ENCODE measurements at regions not wholly inside any gene's neighbourhood (a gene's known extent, or its start where the extent isn't known, plus 50 kb on each side); places are given as distances from the start of the nearest gene placed in this dataset.
"Not testable (repeated sequence)": the region's sequence is repeated elsewhere in the genome, so short reads cannot be mapped to it uniquely, and the experiment has no call there.

DNA sequence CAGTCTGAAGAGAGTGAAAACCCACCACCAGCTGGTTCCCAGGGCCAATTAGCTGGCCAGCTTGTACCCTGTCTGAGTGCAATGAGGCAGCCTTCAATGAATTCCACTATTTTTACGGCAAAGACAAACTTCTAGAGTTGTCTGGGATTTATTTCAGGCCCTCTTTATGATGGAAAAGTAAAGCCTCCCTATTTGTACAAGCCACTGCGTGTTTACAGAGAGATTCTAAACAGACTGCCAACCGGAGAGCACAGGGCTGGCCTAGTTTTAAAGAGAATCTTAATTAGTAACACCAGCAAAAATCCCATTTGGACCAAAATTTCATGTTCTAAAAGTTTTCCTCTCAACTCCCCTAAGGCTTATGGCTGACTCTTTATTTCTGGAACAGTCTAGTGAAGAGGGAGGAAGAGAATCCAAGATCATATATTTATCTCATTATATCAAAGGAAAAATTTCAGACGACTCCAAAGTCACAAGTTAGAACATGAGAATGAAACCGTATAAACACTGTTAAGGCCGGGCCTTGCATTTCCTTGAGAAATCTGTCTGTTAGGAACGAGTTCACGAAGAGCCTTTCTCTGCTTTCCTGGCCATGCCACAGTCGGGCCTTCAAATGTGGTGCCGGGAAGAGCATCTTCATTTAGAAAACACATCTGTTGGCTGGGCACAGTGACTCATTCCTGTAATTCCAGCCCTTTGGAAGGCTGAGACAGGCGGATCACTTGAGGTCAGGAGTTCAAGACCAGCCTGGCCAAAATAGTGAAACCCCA is 724.6 kb upstream of the NRP1 start:
- DNase-seq, result no peak

DNA sequence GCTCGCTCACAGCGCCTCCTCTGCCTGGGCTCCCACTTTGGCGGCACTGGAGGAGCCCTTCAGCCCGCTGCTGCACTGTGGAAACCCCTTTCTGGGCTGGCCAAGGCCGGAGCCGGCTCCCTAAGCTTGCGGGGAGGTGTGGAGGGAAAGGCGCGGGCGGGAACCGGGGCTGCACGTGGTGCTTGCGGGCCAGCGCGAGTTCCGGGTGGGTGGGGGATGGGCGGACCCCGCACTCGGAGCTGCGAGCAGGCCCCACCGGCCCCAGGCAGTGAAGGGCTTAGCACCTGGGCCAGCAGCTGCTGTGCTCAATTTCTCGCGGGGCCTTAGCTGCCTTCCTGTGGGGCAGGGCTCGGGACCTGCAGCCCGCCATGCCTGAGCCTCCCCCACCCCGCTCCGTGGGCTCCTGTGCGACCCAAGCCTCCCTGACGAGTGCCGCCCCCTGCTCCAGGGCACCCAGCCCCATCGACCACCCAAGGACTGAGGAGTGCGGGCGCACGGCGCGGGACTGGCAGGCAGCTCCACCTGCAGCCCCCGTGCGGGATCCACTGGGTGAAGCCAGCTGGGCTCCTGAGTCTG is 721.0 kb upstream of the NRP1 start:
- not testable (repeated sequence) for DNase-seq

DNA sequence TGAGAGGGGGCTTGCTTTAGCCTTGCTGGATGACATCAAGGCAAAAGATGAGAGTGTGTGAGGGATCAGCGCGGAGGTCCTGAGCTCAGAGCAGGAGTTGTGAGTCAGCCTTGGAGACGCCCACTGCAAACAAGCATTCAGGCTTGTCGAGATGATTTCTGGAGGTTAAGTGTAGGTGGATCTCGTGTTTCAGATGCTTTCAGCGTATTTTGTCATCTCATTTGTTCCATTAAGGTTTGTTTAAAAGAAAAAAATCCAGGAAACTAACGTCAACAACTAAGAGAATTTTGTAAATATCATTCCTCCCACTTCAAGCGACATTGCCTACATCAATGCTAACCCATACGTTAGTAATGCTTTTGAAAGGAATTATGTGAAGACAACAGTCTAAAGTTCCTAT is 715.4 kb upstream of the NRP1 start:
- peak; percentile 39 for DNase-seq

DNA sequence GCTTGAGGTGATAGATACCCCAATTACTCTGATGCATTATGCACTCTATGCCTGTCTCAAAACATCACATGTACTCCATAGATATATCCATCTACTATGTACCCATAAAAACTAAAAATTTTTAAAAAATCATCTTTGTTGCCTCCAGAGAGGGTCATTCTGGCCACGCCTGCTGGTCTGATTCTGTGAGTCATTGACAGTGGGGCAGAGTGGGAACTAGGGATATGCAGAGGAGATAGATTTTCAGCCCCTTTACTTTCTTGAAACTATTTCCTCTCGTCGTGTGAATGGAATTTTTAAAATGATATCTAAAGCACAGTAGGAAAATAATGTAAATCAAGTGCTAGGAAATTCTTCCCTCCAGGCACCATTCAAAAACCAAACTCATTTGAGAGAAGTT is 715.0 kb upstream of the NRP1 start:
- DNase-seq, result no peak

DNA sequence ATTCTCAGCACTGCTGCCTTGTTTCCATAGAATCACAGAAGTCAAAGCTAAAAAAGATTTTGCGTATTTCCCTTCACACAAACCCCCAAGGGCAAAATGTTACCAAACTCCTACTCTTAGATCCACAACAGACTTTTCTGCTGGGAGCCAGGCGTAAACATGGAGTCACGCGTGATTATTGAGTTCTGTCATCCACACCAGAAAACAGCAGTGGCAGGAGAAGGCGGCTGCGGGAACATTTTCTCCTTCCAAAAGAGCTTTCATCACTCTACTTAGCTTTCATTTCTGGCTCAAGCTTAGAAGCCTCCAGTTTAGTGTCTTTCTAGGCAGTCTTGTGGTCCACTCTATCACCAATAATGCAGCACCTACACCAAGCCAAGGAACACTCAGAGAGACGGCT is 712.9 kb upstream of the NRP1 start:
- DNase-seq, result no peak

DNA sequence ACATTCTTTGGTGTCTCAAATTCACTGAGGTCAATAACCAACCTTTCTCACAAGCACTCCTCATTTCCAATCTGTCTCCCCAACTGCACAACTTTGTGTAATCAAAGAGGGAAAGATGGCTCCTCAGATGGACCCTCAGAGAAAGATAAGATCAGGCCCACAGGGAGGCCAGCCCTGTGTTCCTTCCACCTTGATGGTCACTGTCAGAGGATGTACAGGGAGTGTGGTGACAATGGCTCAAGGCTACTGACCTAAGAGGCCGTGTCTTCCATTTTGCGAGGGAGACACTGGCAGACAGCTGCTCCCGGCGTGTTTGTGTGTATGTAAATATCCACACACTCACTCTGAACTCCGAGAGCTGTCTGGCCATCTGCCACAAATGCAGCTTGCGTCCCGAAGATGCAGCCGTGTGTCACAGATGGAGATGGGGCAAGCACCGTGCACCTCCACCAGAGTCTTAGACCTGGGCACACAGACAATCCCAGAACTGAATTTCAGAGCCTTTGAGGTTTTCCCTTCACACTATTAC is 712.1 kb upstream of the NRP1 start:
- DNase-seq, result no peak

DNA sequence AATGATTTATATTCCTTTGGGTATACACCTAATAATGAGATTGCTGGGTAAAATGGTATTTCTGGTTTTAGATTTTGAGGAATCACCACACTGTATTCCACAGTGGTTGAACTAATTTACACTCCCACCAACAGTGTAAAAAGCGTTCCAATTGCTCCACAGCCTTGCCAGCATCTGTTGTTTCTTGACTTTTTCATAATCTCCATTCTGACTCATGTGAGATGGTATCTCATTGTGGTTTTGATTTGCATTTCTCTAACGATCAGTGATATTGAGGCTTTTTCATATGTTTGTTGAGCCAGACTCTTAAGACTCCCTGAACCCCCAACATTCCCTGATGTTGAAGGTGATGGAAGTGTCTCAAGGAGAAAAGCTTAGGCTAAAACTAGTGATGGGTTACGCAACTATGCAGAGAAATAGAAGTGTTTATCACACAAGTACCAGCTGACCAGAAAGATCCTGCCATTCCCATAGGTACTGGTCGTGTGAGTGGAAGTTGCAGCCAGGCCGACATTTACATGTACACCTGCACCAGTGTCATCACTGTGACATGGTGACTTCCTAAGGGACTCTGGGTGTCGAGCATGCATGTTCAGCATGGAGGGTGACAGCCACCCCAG is 711.2 kb upstream of the NRP1 start:
- no peak for DNase-seq

DNA sequence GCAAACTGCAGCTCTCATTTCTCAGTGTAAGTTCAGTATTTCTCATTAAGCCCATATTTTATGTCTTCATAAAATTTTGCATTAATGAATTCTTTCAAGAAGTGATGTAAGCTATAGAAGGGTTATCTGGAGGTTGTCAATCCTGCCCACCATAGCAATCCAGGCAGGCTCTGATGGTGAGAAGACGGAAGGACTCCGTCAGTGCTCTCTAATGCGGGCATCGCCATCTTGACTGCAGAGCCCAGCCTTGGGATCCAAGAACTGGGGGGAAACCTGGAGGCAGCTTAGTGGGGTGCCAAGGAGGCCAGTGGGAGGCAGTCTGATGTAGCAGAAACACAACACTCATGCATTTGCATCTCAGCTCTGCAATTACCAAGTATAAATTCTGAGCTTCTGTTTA is 707.4 kb upstream of the NRP1 start:
- no peak for DNase-seq

DNA sequence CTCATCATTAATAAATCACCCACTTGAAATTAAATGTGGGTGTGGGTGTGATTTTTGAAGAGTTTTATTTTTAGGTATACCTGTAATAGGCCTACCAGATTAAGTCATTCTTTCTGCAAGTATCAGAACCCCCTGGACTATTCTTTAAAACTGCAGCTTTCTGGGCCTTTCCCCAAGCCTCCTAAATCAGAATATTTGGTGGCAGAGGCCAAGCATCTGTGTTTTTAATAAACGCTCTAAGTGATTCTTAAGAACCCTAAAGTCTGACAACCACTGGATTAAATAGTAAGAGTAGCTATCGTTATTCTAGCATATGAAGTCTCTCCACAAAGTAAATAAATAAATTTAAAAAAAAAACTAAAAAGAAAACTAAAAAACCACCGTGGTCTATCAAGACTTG is 703.0 kb upstream of the NRP1 start:
- DNase-seq, result no peak

DNA sequence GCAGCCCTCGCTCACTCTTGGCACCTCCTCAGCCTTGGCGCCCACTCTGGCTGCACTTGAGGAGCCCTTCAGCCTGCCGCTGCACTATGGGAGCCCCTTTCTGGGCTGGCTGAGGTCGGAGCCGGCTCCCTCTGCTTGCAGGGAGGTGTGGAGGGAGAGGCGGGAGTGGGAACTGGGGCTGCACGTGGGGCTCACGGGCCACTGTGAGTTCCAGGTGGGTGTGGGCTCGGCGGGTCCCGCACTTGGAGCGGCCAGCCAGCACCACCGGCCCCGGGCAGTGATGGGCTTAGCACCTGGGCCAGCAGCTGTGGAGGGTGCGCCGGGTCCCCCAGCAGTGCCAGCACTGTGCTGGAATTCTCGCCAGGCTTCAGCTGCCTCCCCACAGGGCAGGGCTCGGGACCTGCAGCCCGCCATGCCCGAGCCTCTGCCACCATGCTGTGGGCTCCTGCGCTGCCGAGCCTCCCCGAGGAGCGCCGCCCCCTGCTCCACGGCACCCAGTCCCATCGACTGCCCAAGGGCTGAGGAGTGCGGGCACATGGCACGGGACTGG is 700.8 kb upstream of the NRP1 start:
- DNase-seq, result not testable (repeated sequence)

DNA sequence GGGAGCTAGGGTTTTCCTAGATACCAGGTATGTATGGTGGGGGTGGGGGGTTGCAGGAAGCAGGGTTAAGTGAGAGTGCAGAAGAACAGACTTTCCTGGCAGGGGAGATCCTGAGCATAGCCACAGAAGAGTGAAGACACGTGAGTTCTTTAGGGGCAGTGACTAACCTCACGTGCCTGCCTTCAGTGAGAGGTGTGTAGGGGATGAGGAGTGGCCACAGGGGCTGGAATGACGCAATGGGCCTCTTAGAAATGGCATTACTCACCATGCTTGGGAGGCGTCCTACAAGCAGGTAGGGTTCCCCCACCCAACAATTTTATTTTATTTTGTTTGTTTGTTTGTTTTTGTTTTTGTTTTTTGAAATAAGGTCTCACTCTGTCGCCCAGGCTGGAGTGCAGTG is 698.6 kb upstream of the NRP1 start:
- no peak for DNase-seq

DNA sequence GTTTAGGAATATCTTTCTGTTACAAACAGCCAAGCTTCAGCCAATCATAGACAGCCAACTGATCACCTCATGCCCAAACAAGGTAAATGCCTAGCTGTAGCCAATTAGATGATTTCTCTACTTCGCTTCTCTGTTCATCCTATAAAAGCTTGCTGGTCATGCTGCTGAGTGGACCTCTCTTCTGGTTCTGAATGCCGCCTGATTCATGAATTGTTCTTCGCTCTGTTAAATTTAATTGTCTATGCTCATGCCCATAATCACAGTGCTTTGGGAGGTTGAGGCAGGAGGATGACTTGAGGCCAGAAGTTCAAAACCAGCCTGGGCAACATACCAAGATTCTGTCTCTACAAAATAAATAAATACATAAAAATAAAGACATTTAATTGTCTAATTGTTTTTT is 698.1 kb upstream of the NRP1 start:
- DNase-seq, result no peak

DNA sequence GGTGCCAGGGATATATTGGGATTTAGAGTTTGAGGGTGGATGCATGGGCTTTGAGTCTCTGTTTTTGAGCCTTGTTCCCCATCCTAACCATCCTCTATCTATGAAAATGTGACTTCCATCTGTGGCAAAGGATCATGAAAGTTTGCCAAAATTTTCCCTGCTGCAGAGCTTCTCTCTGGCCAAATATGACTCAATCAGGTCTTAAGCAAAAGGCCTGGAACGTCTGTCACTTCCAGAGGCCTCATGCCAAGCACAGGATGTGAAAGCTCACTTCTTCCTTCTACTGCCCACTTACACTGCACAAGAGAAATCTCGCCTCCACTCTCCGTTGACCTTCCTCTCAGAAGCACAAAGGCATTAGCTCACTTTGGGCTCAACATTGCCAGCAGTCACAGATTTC is 696.9 kb upstream of the NRP1 start:
- no peak for DNase-seq

DNA sequence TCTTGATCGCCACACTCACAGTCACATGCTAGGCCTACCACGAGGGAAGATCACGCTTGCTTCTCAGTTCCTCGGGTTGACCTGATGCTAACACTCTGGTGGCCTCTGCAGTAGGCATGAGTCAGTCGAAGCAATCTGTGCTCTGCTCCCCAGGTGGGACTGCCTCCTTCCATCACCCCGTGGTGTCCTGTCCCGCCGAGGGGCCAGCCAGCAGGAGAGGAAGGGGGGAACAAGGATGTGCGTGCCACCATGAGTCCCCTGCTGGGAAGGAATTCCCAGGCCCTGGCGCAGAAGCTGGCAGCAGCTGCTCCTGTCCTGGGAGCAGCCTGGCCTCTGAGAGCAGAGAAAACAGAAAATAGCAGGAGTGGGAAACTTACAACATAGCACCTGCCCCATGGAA is 695.0 kb upstream of the NRP1 start:
- no peak for DNase-seq

DNA sequence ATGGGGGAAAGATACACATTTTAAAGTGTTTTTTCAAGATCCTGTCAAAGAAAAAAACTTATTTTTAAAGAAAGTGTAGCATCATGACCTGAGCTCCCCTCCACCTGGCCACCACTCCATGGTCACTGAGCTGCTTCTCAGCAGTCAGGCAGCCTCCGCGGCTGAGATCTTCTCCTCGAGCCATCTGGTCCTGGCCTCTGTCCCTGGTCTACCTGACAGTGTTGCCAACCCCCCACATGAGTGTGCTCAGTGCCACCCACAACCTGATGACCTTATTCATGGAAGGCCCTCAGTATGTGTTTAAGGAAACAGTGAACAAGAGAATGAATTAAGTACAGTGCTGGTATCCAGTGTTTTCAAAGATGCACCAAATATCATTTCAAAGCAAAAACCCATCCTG is 694.5 kb upstream of the NRP1 start:
- no peak for DNase-seq

DNA sequence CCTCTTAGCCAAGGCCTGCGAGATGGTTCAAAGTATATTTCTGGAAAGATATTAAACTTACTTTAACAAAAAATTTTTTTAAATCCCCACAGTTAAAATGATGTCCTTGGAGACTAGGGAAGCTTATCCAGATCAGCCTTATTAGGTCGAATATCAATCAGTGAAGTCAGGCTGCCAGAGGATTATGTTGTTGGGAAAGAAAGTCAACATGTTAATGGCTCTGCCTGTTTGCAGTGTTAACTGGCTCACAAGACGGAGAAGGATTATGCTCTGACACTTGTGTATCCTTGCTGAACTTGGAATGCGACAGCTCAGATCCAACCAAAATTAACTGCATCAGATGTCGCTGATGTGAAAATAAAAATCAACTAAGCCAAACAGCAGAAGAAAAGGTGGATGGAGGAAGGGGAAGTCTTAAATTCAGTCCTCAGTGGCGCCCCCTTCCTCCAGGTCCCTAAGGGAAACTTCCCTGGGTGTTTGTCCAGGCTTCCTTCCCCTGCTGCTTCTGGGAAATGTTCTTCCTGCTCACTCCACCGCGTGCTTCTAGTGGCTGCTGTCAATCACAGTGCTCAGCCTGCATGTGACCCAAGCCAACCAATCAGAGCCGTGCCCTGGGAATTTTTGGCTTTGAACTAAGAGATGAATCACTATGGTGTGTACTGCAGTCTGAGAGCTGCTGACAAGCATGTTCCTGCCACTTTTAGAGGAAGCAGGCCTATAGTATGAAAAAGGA is 690.4 kb upstream of the NRP1 start:
- no peak for DNase-seq

DNA sequence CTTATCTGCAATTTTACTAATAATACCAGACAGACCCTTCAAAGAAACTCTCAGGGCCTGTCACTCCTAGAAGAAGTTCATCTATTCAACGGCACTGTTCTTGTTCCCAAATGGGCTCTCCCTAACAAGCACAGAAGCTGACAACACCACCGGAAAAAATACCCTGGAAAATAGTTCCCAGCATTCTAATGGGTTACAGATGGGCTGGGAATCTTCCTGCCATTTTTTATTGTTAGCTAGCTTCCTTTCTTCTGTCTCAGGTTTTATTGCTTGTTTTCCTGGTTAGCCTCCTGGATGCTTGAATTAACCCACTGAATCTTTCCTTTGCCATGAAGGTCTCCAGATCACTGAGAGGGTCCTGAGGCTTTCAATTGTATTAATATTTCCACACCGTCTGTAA is 689.8 kb upstream of the NRP1 start:
- no peak for DNase-seq

DNA sequence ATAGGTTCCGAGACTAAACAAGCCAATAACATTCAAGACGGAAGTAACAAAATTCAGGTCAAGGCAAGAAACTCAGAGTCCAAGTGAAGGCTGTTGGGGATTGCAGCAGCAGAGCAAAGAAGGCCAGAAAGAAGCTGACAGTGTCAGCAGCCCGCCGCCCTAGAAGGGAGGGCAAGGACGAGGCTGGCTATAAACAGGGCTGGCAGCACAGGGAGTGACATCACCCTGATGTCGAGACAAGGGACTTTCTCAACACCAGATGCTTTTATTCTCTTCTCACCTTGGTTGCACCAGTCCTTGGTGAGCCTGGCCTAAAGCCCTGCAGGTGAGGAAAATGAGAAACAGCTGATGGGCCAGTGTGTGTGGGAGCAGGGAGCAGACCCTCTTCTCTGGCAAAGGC is 687.7 kb upstream of the NRP1 start:
- no peak for DNase-seq

DNA sequence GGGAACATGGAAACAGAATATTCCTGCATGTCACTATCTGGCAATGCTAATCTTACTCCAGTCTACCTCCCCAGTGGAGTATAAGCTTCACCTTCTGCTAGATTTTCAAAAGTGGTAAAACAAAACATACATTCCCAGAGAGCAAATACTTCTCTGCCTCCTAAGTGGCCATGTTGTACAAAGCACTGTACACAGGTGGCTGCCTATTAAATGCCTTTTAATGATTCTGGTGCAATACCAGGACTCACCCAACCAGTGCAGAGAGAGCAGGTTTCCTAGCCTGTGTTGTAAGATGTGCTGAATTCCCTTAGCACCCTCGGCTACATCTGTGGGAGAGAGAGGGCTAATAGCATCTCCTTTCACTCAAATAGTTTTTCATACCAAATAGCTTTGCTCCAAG is 684.3 kb upstream of the NRP1 start:
- no peak for DNase-seq

DNA sequence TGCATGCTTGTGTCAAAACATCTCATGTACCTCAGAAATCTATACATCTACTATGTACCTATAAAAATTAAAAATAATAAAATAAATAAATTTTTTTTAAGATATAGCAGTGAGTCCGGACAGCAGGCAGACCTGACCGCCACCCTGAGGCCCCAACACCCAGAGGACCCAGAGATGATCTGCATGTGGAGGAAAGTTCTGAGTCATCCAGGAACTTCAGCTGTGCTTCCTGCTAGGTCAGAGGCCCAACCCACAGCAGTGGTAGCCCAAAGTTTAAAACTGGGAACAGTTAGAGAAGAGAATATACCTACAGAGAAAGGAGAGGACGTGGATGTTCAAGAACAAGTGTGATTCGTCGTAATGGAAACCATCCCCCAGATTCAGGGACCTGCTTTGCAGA is 683.7 kb upstream of the NRP1 start:
- no peak for DNase-seq

DNA sequence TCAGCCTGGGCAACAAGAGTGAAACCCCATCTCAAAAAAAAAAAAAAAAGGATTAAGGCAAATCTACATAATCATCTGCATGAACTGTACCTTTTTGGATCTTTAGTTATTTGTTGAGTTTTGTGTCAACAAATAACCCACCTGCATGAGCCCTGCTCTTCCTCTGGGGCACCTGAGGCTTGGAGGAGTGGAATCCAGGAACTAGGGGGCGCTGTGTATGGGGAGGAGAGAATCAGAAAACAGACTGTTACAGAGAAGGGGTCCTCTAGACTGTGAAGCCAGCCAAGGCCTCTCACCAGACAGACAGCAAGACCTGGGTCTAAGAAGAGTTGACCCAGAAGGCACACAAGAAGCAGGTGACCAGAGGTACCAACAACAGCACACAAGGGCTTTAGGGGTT is 682.8 kb upstream of the NRP1 start:
- no peak for DNase-seq

DNA sequence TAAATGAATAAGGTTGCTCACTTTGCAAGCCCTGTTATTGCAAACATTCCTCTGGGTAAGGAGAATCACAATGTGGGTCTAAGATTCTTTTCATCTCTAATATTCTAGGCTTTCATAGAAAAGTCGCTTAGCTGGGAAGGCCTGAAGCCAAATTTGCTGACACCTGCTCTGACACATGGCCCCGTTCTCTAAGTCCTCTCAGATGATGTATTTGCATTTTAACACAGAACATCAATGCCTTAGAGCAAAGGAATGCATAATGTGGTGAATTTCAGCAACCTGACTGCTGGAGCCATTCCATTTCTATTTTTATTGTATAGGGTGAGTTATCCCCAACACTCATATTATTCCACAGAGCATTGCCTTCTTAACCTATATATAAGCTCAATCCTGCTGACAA is 682.1 kb upstream of the NRP1 start:
- DNase-seq, result no peak

DNA sequence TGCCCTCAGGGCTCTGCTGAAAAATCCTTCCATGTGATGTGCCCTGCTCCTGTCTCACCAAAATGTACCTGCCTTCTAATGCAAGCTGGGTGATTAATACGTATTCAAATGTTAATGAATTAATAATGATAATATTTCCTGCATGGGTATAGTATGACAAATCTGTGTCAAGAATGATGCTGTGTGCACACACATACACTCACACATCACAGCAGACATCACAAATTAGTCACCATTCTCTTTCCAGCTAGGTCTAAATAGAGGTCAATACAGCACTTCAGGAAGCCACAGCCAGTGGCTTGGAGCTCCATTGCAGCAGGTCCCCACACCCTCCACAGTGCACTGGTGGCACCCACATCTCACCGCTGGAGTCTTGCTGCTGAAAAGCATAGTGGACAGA is 681.2 kb upstream of the NRP1 start:
- DNase-seq, result no peak
